ENCODE measurements at regions not wholly inside any gene's neighbourhood (a gene's known extent, or its start where the extent isn't known, plus 50 kb on each side); places are given as distances from the start of the nearest gene placed in this dataset.

DNA sequence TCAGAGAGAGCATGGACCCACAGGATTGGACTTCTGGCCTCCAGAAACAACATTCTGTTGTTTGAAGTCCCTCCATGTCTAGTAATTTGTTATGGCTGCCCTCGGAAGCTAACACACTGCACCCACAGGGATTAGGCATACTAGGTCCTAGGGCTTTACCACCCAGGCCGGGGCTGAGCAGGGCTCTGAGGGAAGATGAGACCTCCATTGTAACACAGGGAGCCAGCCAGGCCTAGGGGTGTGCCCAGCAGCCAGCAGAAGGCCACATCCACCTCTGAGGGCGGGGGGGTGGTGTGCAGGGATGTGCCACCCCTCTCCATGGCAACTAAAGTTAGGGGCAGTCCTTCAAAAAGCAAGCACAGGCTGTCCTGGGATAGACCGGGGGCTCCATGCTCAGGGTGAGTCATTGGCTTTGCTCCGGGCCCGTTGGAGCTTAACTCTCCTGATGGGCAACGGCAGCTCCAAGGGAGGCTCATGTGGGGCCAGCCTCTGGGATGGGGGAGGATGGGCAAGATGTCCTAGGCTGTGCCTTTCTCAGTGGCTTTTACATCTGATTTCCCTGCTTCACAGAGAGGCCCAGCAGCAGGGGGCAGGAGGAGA, 96.6 kb upstream of the GPR26 start:
- CTCF ChIA-PET = no interaction called here
- H3K4me3 ChIP-seq (ENCODE audit: low read depth, low read length) = no peak overlapping the region
- peaks cover 45% of the 10 kb centered on the region for H3K9me3 ChIP-seq (ENCODE audit: control insufficient read depth, insufficient read depth, low read length)
- no peaks in the 10 kb centered on the region for H3K27me3 ChIP-seq (ENCODE audit: control insufficient read depth, insufficient read depth, low read length)
- POLR2A ChIA-PET = no interaction called here
- no peak for DNase-seq (ENCODE audit: low read depth, low spot score)
- H3K27ac ChIP-seq (ENCODE audit: low read depth, low read length) = no peak overlapping the region
- TF ChIP-seq, protein P1, sequence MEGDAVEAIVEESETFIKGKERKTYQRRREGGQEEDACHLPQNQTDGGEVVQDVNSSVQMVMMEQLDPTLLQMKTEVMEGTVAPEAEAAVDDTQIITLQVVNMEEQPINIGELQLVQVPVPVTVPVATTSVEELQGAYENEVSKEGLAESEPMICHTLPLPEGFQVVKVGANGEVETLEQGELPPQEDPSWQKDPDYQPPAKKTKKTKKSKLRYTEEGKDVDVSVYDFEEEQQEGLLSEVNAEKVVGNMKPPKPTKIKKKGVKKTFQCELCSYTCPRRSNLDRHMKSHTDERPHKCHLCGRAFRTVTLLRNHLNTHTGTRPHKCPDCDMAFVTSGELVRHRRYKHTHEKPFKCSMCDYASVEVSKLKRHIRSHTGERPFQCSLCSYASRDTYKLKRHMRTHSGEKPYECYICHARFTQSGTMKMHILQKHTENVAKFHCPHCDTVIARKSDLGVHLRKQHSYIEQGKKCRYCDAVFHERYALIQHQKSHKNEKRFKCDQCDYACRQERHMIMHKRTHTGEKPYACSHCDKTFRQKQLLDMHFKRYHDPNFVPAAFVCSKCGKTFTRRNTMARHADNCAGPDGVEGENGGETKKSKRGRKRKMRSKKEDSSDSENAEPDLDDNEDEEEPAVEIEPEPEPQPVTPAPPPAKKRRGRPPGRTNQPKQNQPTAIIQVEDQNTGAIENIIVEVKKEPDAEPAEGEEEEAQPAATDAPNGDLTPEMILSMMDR (IDR thresholded peaks at IDR 0.05; ENCODE audit: low read depth, low read length) = no peak

DNA sequence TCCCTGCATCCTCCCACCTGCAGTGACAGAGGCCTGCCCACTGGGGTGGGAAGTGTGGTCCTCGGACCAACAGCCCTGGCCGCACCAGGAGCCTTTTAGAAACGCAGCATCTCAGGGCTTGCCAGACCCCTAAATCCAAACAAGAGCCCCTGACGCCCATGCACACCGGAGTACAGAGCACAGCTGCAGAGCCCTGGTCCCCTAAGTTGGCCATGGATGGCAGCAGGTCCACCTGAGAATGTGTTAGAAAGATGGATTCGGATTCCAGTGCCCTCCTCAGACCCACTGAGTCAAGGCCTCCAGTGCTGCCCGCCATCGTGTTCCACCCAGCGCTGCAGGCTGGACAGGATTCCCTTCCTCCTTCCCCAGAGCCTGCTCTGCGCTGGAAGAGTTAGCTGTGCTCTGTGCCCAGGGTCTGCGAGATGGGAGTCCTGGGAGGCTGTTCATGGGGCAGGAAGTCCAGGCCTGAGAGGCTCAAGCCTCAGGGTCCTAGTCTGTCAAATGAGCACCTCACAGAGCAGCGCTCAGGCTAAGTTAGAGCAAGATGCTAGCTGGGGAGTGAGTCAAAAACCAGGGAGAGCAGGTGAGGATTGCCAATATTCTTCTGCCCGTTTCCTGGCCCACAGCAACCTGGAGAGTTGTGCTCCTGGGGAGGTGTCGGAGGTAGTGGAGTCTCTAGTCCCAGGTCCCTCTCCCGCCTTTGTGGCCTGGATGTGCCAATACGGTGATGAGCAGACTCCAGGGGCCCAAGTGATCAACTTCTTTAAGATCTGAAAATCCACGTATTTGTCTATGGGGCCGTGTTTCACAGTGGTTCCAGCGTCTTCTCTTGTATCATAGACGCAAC, 95.9 kb upstream of the GPR26 start:
- no peak for DNase-seq (ENCODE audit: low read depth, low spot score)
- ChIA-PET CTCF (no interaction called here), POLR2A (no interaction called here)
- no peak overlapping the region for H3K27ac ChIP-seq (ENCODE audit: low read depth, low read length)
- H3K27me3 ChIP-seq (ENCODE audit: control insufficient read depth, insufficient read depth, low read length) = no peaks in the 10 kb centered on the region
- peaks cover 45% of the 10 kb centered on the region for H3K9me3 ChIP-seq (ENCODE audit: control insufficient read depth, insufficient read depth, low read length)
- TF ChIP-seq, protein P1 (IDR thresholded peaks at IDR 0.05; ENCODE audit: low read depth, low read length) = no peak
- H3K4me3 ChIP-seq (ENCODE audit: low read depth, low read length) = no peak overlapping the region

DNA sequence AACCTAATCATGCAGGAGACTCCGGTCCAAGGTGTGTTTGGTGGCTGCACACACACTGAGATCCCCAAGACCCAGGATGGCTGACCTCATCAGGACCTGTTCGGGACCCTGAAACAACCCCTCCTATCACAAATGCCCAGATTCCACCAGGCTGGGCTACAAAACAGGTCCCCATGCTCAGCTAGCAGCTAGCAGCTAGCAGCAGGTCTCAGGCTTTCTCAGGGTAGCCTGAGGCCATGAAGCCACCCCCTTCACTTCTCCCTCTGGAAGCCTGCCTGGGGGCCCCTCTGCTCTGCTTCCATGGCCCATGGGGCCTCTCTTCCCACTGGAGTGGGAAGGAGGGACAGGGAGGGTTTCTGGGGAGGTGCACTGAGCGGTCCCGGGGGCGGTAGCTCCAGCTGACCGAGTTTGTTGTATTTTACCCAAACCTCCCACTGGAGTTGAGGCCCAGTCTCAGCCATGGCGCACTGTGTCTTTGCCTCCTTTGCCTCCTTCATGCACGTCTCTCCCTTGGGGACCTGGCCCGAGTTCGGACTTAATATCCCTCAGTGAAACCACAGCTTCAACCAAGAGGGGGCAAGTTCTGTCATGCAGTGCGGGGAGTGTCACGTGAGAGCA, 95.1 kb upstream of the GPR26 start:
- Histone ChIP-seq H3K27me3 (ENCODE audit: control insufficient read depth, insufficient read depth, low read length) (no peaks in the 10 kb centered on the region), H3K4me3 (ENCODE audit: low read depth, low read length) (no peak overlapping the region), H3K27ac (ENCODE audit: low read depth, low read length) (no peak overlapping the region), H3K9me3 (ENCODE audit: control insufficient read depth, insufficient read depth, low read length) (peaks cover 42% of the 10 kb centered on the region)
- POLR2A ChIA-PET = no interaction called here
- CTCF ChIA-PET = no interaction called here
- DNase-seq (ENCODE audit: low read depth, low spot score) = no peak
- TF ChIP-seq, protein P1 (IDR thresholded peaks at IDR 0.05; ENCODE audit: low read depth, low read length) = no peak

DNA sequence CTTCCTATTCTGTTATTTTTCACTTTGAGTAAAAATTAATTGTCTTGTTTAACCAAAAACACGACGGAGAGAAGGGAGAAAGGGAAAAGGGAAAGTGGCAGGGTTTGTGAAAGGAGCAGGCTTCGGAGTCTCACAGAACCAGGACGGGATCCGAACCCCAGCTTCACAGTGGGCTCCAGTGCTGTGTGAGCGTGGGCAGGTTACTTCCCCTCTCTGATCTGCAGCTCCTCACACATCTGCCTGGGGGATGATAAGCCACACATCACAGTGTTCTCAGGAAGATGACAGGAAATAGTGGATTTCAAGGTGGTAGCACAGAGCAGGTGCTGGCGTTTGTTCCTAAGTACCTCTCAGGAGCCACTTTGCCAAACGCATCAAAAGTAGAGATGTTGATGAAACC, 94.2 kb upstream of the GPR26 start:
- DNase-seq (ENCODE audit: low read depth, low spot score) = no peak
- H3K27ac ChIP-seq (ENCODE audit: low read depth, low read length) = no peak overlapping the region
- H3K9me3 ChIP-seq (ENCODE audit: control insufficient read depth, insufficient read depth, low read length) = peaks cover 38% of the 10 kb centered on the region
- ChIA-PET POLR2A (no interaction called here), CTCF (no interaction called here)
- no peaks in the 10 kb centered on the region for H3K27me3 ChIP-seq (ENCODE audit: control insufficient read depth, insufficient read depth, low read length)
- TF ChIP-seq, protein P1 (IDR thresholded peaks at IDR 0.05; ENCODE audit: low read depth, low read length) = no peak
- H3K4me3 ChIP-seq (ENCODE audit: low read depth, low read length) = no peak overlapping the region

Data from AG04450 (cell line).